ENCODE measurements at regions not wholly inside any gene's neighbourhood (a gene's known extent, or its start where the extent isn't known, plus 50 kb on each side); places are given as distances from the start of the nearest gene placed in this dataset.

- Mint-ChIP-seq H3K36me3 (ENCODE audit: insufficient read depth, unreplicated experiment) (no peaks in the 10 kb centered on the region), H3K9me3 (ENCODE audit: low read depth, unreplicated experiment) (no peaks in the 10 kb centered on the region), H3K4me3 (ENCODE audit: low read depth, unreplicated experiment) (no peak overlapping the region), H3K27me3 (ENCODE audit: unreplicated experiment) (no peaks in the 10 kb centered on the region), H3K4me1 (ENCODE audit: low read depth, unreplicated experiment) (peaks cover 18% of the 10 kb centered on the region), H3K27ac (ENCODE audit: unreplicated experiment) (no peak overlapping the region)
- no peak for TF ChIP-seq CTCF (IDR thresholded peaks at IDR 0.05; ENCODE audit: unreplicated experiment)
- intact Hi-C loops (cut with micrococcal nuclease; ENCODE audit: unreplicated experiment) = no loop called here
- peak; percentile 38 for DNase-seq
- BruUV-seq (replicated peaks) = no TSS peak
- CTCF ChIA-PET = interaction anchor here (0.6 kb wide), 2 partner anchors 139 to 250 kb away, joined by 3 to 5 read pairs; no protein-coding TSS in a partner anchor
These were observed 496.9 kb downstream of the CCSER2 start for GRCh38 chr10:84825330-84825729.

- TF ChIP-seq CTCF (IDR thresholded peaks at IDR 0.05; ENCODE audit: unreplicated experiment) = no peak
- CTCF ChIA-PET = no interaction called here
- no peak overlapping the region for H3K27ac Mint-ChIP-seq (ENCODE audit: unreplicated experiment)
- no TSS peak for BruUV-seq (replicated peaks)
- no peak for DNase-seq
- intact Hi-C loops (cut with micrococcal nuclease; ENCODE audit: unreplicated experiment) = no loop called here
- peaks cover 18% of the 10 kb centered on the region for H3K4me1 Mint-ChIP-seq (ENCODE audit: low read depth, unreplicated experiment)
- H3K36me3 Mint-ChIP-seq (ENCODE audit: insufficient read depth, unreplicated experiment) = no peaks in the 10 kb centered on the region
- no peaks in the 10 kb centered on the region for H3K27me3 Mint-ChIP-seq (ENCODE audit: unreplicated experiment)
- no peak overlapping the region for H3K4me3 Mint-ChIP-seq (ENCODE audit: low read depth, unreplicated experiment)
- no peaks in the 10 kb centered on the region for H3K9me3 Mint-ChIP-seq (ENCODE audit: low read depth, unreplicated experiment)
These were observed 498.3 kb downstream of the CCSER2 start for GRCh38 chr10:84826704-84827103.

GRCh38 chr10:84829131-84829530 is 500.7 kb downstream of the CCSER2 start:
- intact Hi-C loops (cut with micrococcal nuclease; ENCODE audit: unreplicated experiment) = no loop called here
- Mint-ChIP-seq H3K9me3 (ENCODE audit: low read depth, unreplicated experiment) (no peaks in the 10 kb centered on the region), H3K27me3 (ENCODE audit: unreplicated experiment) (peaks cover 5% of the 10 kb centered on the region), H3K36me3 (ENCODE audit: insufficient read depth, unreplicated experiment) (no peaks in the 10 kb centered on the region), H3K4me3 (ENCODE audit: low read depth, unreplicated experiment) (no peak overlapping the region), H3K27ac (ENCODE audit: unreplicated experiment) (no peak overlapping the region), H3K4me1 (ENCODE audit: low read depth, unreplicated experiment) (peaks cover 18% of the 10 kb centered on the region)
- no peak for DNase-seq
- BruUV-seq (replicated peaks) = no TSS peak
- no peak for TF ChIP-seq CTCF (IDR thresholded peaks at IDR 0.05; ENCODE audit: unreplicated experiment)
- CTCF ChIA-PET = no interaction called here

GRCh38 chr10:84837041-84837812 is 508.8 kb downstream of the CCSER2 start:
- Mint-ChIP-seq H3K4me1 (ENCODE audit: low read depth, unreplicated experiment) (no peaks in the 10 kb centered on the region), H3K27ac (ENCODE audit: unreplicated experiment) (no peak overlapping the region), H3K4me3 (ENCODE audit: low read depth, unreplicated experiment) (no peak overlapping the region), H3K36me3 (ENCODE audit: insufficient read depth, unreplicated experiment) (no peaks in the 10 kb centered on the region), H3K27me3 (ENCODE audit: unreplicated experiment) (peaks cover 32% of the 10 kb centered on the region), H3K9me3 (ENCODE audit: low read depth, unreplicated experiment) (no peaks in the 10 kb centered on the region)
- no TSS peak for BruUV-seq (replicated peaks)
- no peak for TF ChIP-seq CTCF (IDR thresholded peaks at IDR 0.05; ENCODE audit: unreplicated experiment)
- CTCF ChIA-PET = interaction anchor here (0.6 kb wide), 1 partner anchor 610 kb away, joined by 5 read pairs; no protein-coding TSS in a partner anchor
- intact Hi-C loops (cut with micrococcal nuclease; ENCODE audit: unreplicated experiment) = no loop called here
- DNase-seq = no peak
